Activated gamma-delta T cell (primary cell): ENCODE measurements at regions not wholly inside any gene's neighbourhood (a gene's known extent, or its start where the extent isn't known, plus 50 kb on each side); places are given as distances from the start of the nearest gene placed in this dataset.

ENCODE experiments used
- DNase-seq: peaks from one replicate; lab custom pipeline; 2025; lab: John Stamatoyannopoulos, UW

GRCh38 chr18:39998317-39998716 lies 1956.7 kb upstream of the PIK3C3 start:
- no peak for DNase-seq

GRCh38 chr18:39994498-39994897 lies 1960.5 kb upstream of the PIK3C3 start:
- DNase-seq, result no peak

DNA sequence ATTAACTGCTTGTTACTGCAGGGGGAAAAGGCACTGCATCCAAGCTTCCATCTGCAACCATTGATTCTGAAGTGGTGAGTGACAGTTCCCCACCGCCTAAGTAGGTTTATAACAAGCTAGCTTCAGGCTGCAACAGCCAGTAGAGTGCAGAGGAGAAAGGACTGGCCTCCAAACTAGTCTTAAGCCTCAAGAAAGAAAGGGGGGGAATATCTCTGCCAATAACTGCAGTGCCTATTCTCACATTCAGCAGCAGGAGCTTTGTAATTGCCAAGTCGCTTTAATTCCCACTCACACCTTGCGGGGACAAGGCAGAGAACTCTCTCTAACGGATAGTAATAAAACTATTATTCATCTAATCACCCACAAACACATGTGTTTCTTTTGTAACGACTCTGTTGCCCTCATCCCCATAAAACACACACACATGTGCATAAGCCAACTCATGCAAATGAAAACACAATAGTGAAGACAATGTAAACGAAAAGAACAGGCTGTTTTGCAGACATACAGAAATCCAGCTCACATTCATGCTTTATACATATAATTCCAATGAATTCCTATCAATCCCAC lies 1963.3 kb upstream of the PIK3C3 start:
- no peak for DNase-seq

DNA sequence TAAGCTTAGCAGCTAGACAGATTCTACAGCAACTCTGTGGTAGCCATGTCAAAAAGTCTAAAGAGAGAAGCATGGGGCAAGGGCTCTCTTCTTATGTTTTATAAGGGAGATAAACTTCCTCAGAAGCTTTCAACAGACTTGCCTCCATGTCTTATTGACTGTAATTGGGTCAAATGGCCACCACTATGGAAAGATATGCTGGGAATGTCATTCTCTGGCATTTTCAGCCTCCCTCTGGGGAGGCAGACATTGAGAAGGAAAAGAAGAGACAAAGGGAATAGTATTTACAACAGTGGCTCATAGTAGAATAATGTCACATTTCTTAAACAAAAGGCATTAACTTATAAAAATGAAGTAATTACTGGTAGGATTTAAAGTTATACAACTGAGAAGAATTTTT lies 1964.5 kb upstream of the PIK3C3 start:
- DNase-seq, result no peak

DNA sequence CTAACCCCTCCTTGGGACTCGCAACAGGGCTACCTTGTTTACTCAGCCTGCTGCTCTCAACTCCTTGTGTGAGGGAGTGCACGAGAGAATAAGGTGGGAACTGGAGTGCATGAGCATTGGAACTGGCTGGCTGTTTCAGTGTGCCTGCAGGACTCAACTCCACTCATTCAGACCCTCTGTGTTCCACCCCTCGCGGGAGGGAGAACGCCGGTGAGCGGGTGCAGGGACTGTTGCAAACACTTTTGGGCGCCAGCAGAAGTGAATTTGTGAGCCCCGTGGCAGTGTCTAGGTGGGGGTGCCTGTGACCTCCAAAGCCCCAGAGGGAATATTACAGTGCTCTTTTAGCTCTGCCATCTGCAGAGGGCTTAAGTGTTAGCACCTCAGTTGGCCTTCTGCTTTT lies 1978.3 kb upstream of the PIK3C3 start:
- no peak for DNase-seq

GRCh38 chr18:39972521-39972920 lies 1982.5 kb upstream of the PIK3C3 start:
- DNase-seq, result no peak

DNA sequence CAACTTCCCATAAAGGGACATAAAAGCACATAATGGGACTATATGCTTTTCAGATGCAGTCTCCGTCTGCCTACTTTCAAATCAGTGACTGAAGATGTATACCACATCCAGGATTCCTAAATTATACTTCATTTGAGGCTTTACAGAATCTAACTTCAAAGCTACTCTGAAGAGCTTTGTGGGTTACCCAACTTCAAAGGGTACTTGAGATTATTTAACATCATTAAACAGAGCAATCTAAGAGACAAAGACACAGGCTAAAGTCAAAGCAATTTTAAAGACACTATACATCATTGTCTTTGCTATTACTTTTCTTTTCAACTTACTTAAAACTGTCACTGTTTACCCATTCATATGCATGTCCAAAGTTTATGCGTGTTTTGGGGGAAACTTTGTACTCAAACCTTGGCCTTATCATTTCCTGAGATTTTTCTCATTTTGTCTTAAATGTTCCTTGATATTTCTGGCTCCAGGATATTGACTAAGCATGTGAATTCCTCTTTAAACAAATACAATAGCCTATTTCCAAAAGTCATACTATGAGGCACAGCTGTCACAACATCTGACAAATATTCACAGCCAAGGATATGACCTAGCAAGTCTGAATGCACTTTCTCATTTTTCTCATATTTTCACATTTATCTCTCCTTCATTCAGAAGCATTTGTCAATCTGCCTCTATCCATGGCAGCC lies 1985.1 kb upstream of the PIK3C3 start:
- no peak for DNase-seq

- DNase-seq, result no peak
These were observed 1988.8 kb upstream of the PIK3C3 start for GRCh38 chr18:39966275-39966674.

DNA sequence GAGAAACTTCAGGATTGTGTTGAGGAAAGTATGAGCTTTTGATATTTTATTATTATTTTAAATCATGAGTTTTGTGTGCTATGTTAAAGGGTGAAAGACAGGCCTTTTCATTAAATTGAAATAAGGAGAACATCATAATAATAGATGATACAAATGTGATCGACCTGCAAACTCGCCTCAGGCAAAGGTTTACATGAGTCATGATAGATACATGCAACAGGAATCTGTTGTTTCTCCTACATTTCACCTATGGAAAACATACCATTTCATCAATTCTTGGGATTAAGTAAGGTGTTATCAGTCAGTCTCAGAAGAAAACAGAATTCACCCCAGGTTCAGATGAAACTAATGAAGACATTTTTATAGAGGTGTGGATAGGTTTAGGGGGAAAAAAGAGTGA lies 1992.5 kb upstream of the PIK3C3 start:
- DNase-seq, result no peak

DNA sequence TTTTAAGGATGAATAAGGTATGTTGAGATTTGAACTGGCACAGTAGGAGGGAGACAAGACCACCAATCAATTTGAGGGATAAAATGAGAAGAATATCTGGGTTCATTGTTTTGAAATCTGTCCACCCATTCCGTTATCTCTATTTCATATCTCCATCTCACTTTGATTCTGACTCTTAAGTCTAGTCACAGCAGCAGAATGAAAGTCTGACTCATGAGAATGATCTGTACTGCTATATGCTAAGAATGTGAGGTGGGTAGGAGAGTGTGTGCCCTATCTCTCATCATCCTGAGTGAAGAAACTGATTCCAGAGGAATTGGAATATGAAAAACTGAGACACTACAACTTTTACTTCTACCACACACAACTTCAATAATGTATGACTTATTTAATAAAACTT lies 1994.5 kb upstream of the PIK3C3 start:
- DNase-seq, result no peak

DNA sequence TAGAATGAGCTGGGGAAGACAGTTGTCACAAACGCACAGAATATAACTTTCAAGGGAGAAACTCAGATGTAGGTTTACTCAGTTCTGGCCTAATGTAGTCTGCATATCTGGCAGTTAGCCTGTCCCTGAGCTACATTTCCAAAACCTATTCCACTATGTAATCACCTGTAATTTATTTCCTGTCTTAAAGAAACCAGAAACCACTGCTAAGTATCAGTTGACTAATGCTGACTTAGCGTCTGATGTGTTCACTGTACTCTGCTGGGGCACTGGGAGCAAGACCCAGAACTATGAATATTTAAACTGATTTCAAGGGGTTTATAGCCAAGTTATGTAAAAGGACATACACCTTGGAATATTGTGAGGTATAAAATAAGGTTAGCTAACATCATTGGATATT lies 1995.2 kb upstream of the PIK3C3 start:
- DNase-seq, result no peak

- DNase-seq, result no peak
These were observed 1996.2 kb upstream of the PIK3C3 start for GRCh38 chr18:39958876-39959275.

GRCh38 chr18:39952816-39953215 lies 2002.2 kb upstream of the PIK3C3 start:
- DNase-seq, result no peak

DNA sequence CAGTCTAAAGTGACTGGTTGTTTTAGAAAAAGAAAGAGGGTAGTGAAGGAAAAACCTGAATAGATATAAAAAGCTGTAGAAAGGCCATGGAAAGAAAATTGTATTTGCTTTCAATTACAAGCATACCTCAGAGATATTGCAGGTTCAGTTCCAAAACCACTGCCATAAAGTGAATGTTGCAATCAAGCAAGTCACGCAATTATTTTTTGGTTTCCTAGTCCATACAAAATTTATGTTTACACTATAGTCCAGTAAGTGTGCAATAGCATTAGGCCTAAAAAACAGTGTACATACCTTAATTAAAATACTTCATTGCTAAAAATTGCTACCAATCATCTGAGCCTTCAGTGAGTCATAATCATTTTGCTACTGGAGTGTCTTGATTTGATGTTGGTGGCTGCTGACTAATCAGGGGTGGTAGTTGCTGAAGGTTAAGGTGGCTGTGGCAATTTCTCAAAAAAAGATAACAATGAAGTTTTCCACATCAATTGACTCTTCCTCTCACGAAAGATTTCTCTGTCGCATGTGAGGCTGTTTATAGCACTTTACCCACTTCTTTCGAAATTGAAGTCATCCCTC lies 2003.8 kb upstream of the PIK3C3 start:
- DNase-seq, result no peak

- no peak for DNase-seq
These were observed 2008.4 kb upstream of the PIK3C3 start for GRCh38 chr18:39946623-39947061.

DNA sequence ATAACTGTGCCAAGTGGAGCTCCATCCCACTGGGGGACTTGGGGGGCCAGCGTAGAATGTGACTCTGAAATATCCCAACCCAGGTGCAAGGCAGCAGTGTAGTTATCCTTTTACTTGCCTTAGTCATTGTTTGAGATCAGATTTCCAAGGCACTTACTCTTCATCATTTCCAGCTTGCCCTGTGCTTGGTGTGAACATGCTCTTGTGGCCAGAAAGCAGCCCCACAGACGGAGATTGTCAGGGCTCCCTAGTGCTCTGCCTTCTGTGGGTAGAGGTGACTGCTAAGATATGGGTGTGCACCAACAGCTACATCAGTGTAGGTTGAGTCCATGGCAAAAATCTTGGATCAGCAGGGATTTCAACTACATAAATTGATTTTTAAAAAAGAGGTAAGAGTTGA lies 2010.0 kb upstream of the PIK3C3 start:
- no peak for DNase-seq

- no peak for DNase-seq
These were observed 2012.3 kb upstream of the PIK3C3 start for GRCh38 chr18:39942702-39943101.

DNA sequence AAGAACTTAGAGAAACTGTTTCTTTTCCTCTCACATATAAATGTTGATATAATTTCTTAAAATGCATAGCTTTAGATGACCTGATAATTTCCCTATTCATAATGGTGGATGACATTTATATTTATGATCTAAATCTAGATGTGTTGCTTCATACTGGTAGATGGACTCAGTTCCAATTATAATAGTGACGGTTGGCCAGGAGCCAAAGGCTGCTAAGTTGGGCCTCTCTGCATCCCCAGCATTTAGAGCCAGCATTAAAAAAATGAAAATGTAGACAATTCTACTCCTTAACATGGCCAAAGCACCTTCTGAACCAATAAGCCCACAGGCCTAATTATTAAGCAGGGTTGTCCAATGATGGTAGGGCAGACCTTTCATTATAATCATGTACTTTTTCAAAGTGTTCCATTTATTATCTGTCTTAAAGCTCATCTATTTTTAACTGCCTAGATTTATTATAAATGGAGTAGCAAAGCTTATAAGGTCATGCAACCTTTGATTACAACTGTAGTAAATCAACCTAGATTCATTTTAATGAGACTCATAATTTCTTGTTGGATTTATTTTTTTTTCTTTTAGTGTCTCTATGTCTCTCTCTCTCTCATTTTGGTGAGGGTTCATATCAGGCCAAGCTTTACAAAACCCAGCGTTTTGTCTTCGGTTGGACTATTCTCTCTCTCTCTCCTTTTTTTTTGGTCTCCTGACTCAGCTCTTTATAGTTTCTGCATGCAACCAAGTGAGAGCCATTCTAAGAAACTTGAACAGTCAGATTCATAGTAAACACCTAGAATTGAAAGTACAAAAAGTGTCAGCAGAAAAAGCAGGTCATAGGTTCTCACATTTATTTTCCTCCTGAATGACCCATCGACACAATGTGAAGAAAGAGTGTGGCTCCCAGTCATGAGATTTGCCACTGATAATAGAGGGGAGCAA lies 2016.1 kb upstream of the PIK3C3 start:
- no peak for DNase-seq

- no peak for DNase-seq
These were observed 2019.4 kb upstream of the PIK3C3 start for GRCh38 chr18:39935598-39935997.

DNA sequence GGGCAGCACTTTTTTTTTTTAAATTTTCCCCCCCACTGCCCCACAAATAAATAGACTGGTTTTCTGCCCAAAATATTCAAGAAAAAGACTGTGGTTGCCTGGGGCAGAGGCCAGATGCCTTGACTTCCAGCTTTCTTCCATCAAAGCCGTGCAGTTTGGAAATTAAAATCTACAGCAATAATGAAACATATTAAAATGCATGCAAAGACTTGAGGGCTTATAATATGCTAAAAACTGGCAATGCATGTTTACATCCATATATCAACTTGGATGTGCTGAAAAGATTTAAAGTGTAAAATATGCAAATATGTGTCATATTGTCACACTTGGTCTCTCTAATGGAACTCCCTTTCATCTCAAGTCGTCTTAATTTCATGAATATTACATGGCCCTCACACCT lies 2036.2 kb upstream of the PIK3C3 start:
- no peak for DNase-seq

DNA sequence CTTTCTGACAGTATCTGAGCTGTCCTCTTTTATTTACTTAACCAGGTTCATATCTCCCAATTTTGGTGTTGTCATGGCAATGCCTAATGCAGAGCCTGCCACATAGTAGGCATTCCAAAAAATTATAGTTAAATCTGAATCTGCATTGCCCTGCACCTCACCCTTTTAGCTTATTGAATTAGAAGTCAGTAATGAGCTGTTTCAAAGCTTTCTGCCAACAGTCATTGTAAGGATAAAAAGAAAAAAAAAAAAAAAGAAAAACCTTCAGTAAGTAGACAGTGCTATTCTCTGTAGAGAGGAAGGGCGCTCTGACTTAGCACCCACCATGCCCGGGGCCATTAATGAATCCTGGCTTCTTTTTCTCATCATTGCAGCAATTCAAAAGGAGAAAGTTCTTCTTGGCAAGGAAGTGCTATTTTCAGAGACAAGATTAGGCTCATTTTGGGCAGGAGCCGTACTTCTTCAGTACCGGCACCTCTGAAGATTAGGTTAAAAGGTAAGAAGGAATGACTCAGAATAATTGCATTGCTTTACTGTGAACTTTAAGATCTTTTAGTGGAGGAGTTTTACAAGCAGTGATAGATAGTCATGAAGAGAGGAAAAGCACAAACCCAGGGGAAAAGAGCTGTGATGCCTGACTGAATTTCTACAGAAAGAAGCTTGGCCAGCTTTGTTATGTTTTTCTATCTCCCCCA lies 2041.2 kb upstream of the PIK3C3 start:
- DNase-seq, result no peak

DNA sequence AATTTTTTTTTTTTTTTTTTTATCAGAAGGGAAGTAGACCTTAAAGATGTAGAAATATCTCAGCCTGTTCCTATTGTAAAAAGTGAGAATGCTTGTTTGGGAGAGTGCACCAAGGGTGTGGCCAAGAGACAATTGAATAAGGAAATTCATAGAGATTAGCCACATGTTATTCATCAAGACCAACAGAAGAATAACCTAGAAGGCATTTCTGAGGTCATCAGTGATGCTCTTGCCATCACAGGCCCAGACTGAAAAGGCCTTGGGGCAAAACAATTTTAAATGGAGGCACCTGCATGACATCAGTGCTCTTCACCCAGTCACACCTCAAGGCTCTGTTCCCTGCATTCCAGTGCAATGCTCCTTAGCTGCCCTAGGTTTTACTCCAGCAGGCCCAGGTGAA lies 2043.3 kb upstream of the PIK3C3 start:
- no peak for DNase-seq
